ENCODE measurements at regions not wholly inside any gene's neighbourhood (a gene's known extent, or its start where the extent isn't known, plus 50 kb on each side); places are given as distances from the start of the nearest gene placed in this dataset.

- no peaks in the 10 kb centered on the region for H3K36me3 Mint-ChIP-seq (ENCODE audit: low read depth)
- H3K27me3 Mint-ChIP-seq (ENCODE audit: low read depth), result no peaks in the 10 kb centered on the region
- no peak for TF ChIP-seq CTCF (IDR thresholded peaks at IDR 0.05)
- H3K4me3 Mint-ChIP-seq (ENCODE audit: unreplicated experiment), result no peak overlapping the region
- peaks cover 6% of the 10 kb centered on the region for H3K9me3 Mint-ChIP-seq (ENCODE audit: low read depth)
- no peak for DNase-seq (ENCODE audit: low spot score)
- H3K4me1 Mint-ChIP-seq (ENCODE audit: low read depth), result no peaks in the 10 kb centered on the region
- H3K27ac Mint-ChIP-seq (ENCODE audit: unreplicated experiment), result no peak overlapping the region
Observed at GRCh38 chrX:122418758-122419157, 765.3 kb upstream of the GRIA3 start.

GRCh38 chrX:122421434-122422121 lies 762.5 kb upstream of the GRIA3 start:
- no peaks in the 10 kb centered on the region for H3K4me1 Mint-ChIP-seq (ENCODE audit: low read depth)
- H3K9me3 Mint-ChIP-seq (ENCODE audit: low read depth), result peaks cover 19% of the 10 kb centered on the region
- no peak for TF ChIP-seq CTCF (IDR thresholded peaks at IDR 0.05)
- H3K27me3 Mint-ChIP-seq (ENCODE audit: low read depth), result no peaks in the 10 kb centered on the region
- no peak overlapping the region for H3K27ac Mint-ChIP-seq (ENCODE audit: unreplicated experiment)
- no peak overlapping the region for H3K4me3 Mint-ChIP-seq (ENCODE audit: unreplicated experiment)
- no peak for DNase-seq (ENCODE audit: low spot score)
- H3K36me3 Mint-ChIP-seq (ENCODE audit: low read depth), result no peaks in the 10 kb centered on the region

GRCh38 chrX:122422547-122422946 lies 761.5 kb upstream of the GRIA3 start:
- no peaks in the 10 kb centered on the region for H3K27me3 Mint-ChIP-seq (ENCODE audit: low read depth)
- H3K4me1 Mint-ChIP-seq (ENCODE audit: low read depth), result no peaks in the 10 kb centered on the region
- H3K27ac Mint-ChIP-seq (ENCODE audit: unreplicated experiment), result no peak overlapping the region
- DNase-seq (ENCODE audit: low spot score), result no peak
- TF ChIP-seq CTCF (IDR thresholded peaks at IDR 0.05), result no peak
- peaks cover 17% of the 10 kb centered on the region for H3K9me3 Mint-ChIP-seq (ENCODE audit: low read depth)
- H3K36me3 Mint-ChIP-seq (ENCODE audit: low read depth), result no peaks in the 10 kb centered on the region
- H3K4me3 Mint-ChIP-seq (ENCODE audit: unreplicated experiment), result no peak overlapping the region

GRCh38 chrX:122434942-122435341 lies 749.1 kb upstream of the GRIA3 start:
- Mint-ChIP-seq H3K4me3 (ENCODE audit: unreplicated experiment) (no peak overlapping the region), H3K27ac (ENCODE audit: unreplicated experiment) (no peak overlapping the region), H3K36me3 (ENCODE audit: low read depth) (no peaks in the 10 kb centered on the region), H3K9me3 (ENCODE audit: low read depth) (peaks cover 59% of the 10 kb centered on the region), H3K27me3 (ENCODE audit: low read depth) (no peaks in the 10 kb centered on the region), H3K4me1 (ENCODE audit: low read depth) (no peaks in the 10 kb centered on the region)
- DNase-seq (ENCODE audit: low spot score), result no peak
- no peak for TF ChIP-seq CTCF (IDR thresholded peaks at IDR 0.05)

- Mint-ChIP-seq H3K36me3 (ENCODE audit: low read depth) (no peaks in the 10 kb centered on the region), H3K4me3 (ENCODE audit: unreplicated experiment) (no peak overlapping the region), H3K27ac (ENCODE audit: unreplicated experiment) (no peak overlapping the region), H3K4me1 (ENCODE audit: low read depth) (no peaks in the 10 kb centered on the region), H3K9me3 (ENCODE audit: low read depth) (peaks cover 45% of the 10 kb centered on the region), H3K27me3 (ENCODE audit: low read depth) (no peaks in the 10 kb centered on the region)
- no peak for TF ChIP-seq CTCF (IDR thresholded peaks at IDR 0.05)
- no peak for DNase-seq (ENCODE audit: low spot score)
Observed at GRCh38 chrX:122439831-122440230, 744.2 kb upstream of the GRIA3 start.
